ENCODE measurements at regions not wholly inside any gene's neighbourhood (a gene's known extent, or its start where the extent isn't known, plus 50 kb on each side); places are given as distances from the start of the nearest gene placed in this dataset.
A peak's percentile ranks its signal among the peaks of the same experiment; 100 is the strongest.
"Not testable (repeated sequence)": the region's sequence is repeated elsewhere in the genome, so short reads cannot be mapped to it uniquely, and the experiment has no call there.

GRCh38 chr13:50466456-50466855 lies 377.0 kb downstream of the DLEU7 start:
- Histone ChIP-seq H3K36me3 (ENCODE audit: control insufficient read depth in 3 of 3, insufficient read depth in 3 of 3, low read length in 3 of 3) (no peaks in the 10 kb centered on the region), H3K27ac (ENCODE audit: low read depth, low read length) (no peak overlapping the region), H3K9me3 (ENCODE audit: control insufficient read depth in 3 of 3, low read length in 3 of 3) (no peaks in the 10 kb centered on the region), H3K4me3 (ENCODE audit: low read length in 3 of 3) (no peak overlapping the region), H3K4me1 (ENCODE audit: control insufficient read depth in 3 of 3, insufficient read depth in 3 of 3, low read length in 3 of 3) (peaks cover 6 to 14% (median 8%) of the 10 kb centered on the region in 3 donors), H3K27me3 (ENCODE audit: control insufficient read depth in 3 of 3, insufficient read depth in 3 of 3, low read length in 3 of 3) (no peaks in the 10 kb centered on the region), H3K9ac (ENCODE audit: low read depth in 1 of 3, low read length in 3 of 3) (no peak overlapping the region)

- Histone ChIP-seq H3K9me3 (ENCODE audit: control insufficient read depth in 3 of 3, low read length in 3 of 3) (no peaks in the 10 kb centered on the region), H3K36me3 (ENCODE audit: control insufficient read depth in 3 of 3, insufficient read depth in 3 of 3, low read length in 3 of 3) (no peaks in the 10 kb centered on the region), H3K9ac (ENCODE audit: low read depth in 1 of 3, low read length in 3 of 3) (peak overlapping the region in 1 of 3 donors; percentile 12), H3K27me3 (ENCODE audit: control insufficient read depth in 3 of 3, insufficient read depth in 3 of 3, low read length in 3 of 3) (no peaks in the 10 kb centered on the region), H3K27ac (ENCODE audit: low read depth, low read length) (peak overlapping the region; percentile 0), H3K4me1 (ENCODE audit: control insufficient read depth in 3 of 3, insufficient read depth in 3 of 3, low read length in 3 of 3) (peaks cover 6 to 14% (median 8%) of the 10 kb centered on the region in 3 donors), H3K4me3 (ENCODE audit: low read length in 3 of 3) (peak overlapping the region; percentile 3 to 15 (median 11))
These were observed 376.1 kb downstream of the DLEU7 start for GRCh38 chr13:50467156-50468110.

- H3K4me3 ChIP-seq (ENCODE audit: low read length in 3 of 3): no peak overlapping the region
- H3K36me3 ChIP-seq (ENCODE audit: control insufficient read depth in 3 of 3, insufficient read depth in 3 of 3, low read length in 3 of 3): no peaks in the 10 kb centered on the region
- no peak overlapping the region for H3K27ac ChIP-seq (ENCODE audit: low read depth, low read length)
- no peaks in the 10 kb centered on the region for H3K27me3 ChIP-seq (ENCODE audit: control insufficient read depth in 3 of 3, insufficient read depth in 3 of 3, low read length in 3 of 3)
- no peaks in the 10 kb centered on the region for H3K9me3 ChIP-seq (ENCODE audit: control insufficient read depth in 3 of 3, low read length in 3 of 3)
- H3K9ac ChIP-seq (ENCODE audit: low read depth in 1 of 3, low read length in 3 of 3): no peak overlapping the region
- H3K4me1 ChIP-seq (ENCODE audit: control insufficient read depth in 3 of 3, insufficient read depth in 3 of 3, low read length in 3 of 3): peaks cover 6 to 14% (median 8%) of the 10 kb centered on the region in 3 donors
These were observed 374.4 kb downstream of the DLEU7 start for GRCh38 chr13:50468849-50469669.

GRCh38 chr13:50473050-50473449 lies 370.4 kb downstream of the DLEU7 start:
- H3K36me3 ChIP-seq (ENCODE audit: control insufficient read depth in 3 of 3, insufficient read depth in 3 of 3, low read length in 3 of 3); H3K27me3 ChIP-seq (ENCODE audit: control insufficient read depth in 3 of 3, insufficient read depth in 3 of 3, low read length in 3 of 3): not testable (repeated sequence)

GRCh38 chr13:50474088-50474662 lies 369.3 kb downstream of the DLEU7 start:
- Histone ChIP-seq H3K27me3 (ENCODE audit: control insufficient read depth in 3 of 3, insufficient read depth in 3 of 3, low read length in 3 of 3) (no peaks in the 10 kb centered on the region), H3K4me1 (ENCODE audit: control insufficient read depth in 3 of 3, insufficient read depth in 3 of 3, low read length in 3 of 3) (no peaks in the 10 kb centered on the region), H3K9me3 (ENCODE audit: control insufficient read depth in 3 of 3, low read length in 3 of 3) (no peaks in the 10 kb centered on the region), H3K9ac (ENCODE audit: low read depth in 1 of 3, low read length in 3 of 3) (no peak overlapping the region), H3K36me3 (ENCODE audit: control insufficient read depth in 3 of 3, insufficient read depth in 3 of 3, low read length in 3 of 3) (no peaks in the 10 kb centered on the region), H3K4me3 (ENCODE audit: low read length in 3 of 3) (no peak overlapping the region), H3K27ac (ENCODE audit: low read depth, low read length) (no peak overlapping the region)

More at GRCh38 chr13:50473050-50473449, 370.4 kb downstream of the DLEU7 start:
- not testable (repeated sequence) for H3K4me1 ChIP-seq (ENCODE audit: control insufficient read depth in 3 of 3, insufficient read depth in 3 of 3, low read length in 3 of 3); H3K9ac ChIP-seq (ENCODE audit: low read depth in 1 of 3, low read length in 3 of 3); H3K9me3 ChIP-seq (ENCODE audit: control insufficient read depth in 3 of 3, low read length in 3 of 3); H3K4me3 ChIP-seq (ENCODE audit: low read length in 3 of 3); H3K27ac ChIP-seq (ENCODE audit: low read depth, low read length)

- Histone ChIP-seq H3K9ac (ENCODE audit: low read depth in 1 of 3, low read length in 3 of 3) (no peak overlapping the region), H3K27me3 (ENCODE audit: control insufficient read depth in 3 of 3, insufficient read depth in 3 of 3, low read length in 3 of 3) (no peaks in the 10 kb centered on the region), H3K27ac (ENCODE audit: low read depth, low read length) (no peak overlapping the region), H3K4me1 (ENCODE audit: control insufficient read depth in 3 of 3, insufficient read depth in 3 of 3, low read length in 3 of 3) (no peaks in the 10 kb centered on the region), H3K4me3 (ENCODE audit: low read length in 3 of 3) (no peak overlapping the region), H3K9me3 (ENCODE audit: control insufficient read depth in 3 of 3, low read length in 3 of 3) (no peaks in the 10 kb centered on the region), H3K36me3 (ENCODE audit: control insufficient read depth in 3 of 3, insufficient read depth in 3 of 3, low read length in 3 of 3) (no peaks in the 10 kb centered on the region)
These were observed 366.8 kb downstream of the DLEU7 start for GRCh38 chr13:50476577-50477285.

- H3K9ac ChIP-seq (ENCODE audit: low read depth in 1 of 3, low read length in 3 of 3): no peak overlapping the region
- peaks cover 5 to 7% (median 7%) of the 10 kb centered on the region in 3 donors for H3K4me1 ChIP-seq (ENCODE audit: control insufficient read depth in 3 of 3, insufficient read depth in 3 of 3, low read length in 3 of 3)
- H3K27me3 ChIP-seq (ENCODE audit: control insufficient read depth in 3 of 3, insufficient read depth in 3 of 3, low read length in 3 of 3): no peaks in the 10 kb centered on the region
- no peaks in the 10 kb centered on the region for H3K9me3 ChIP-seq (ENCODE audit: control insufficient read depth in 3 of 3, low read length in 3 of 3)
- no peak overlapping the region for H3K4me3 ChIP-seq (ENCODE audit: low read length in 3 of 3)
- no peak overlapping the region for H3K27ac ChIP-seq (ENCODE audit: low read depth, low read length)
- no peaks in the 10 kb centered on the region for H3K36me3 ChIP-seq (ENCODE audit: control insufficient read depth in 3 of 3, insufficient read depth in 3 of 3, low read length in 3 of 3)
These were observed 361.6 kb downstream of the DLEU7 start for GRCh38 chr13:50481936-50482335.

GRCh38 chr13:50483416-50483815 lies 360.1 kb downstream of the DLEU7 start:
- Histone ChIP-seq H3K27ac (ENCODE audit: low read depth, low read length) (no peak overlapping the region), H3K4me3 (ENCODE audit: low read length in 3 of 3) (no peak overlapping the region), H3K36me3 (ENCODE audit: control insufficient read depth in 3 of 3, insufficient read depth in 3 of 3, low read length in 3 of 3) (no peaks in the 10 kb centered on the region), H3K27me3 (ENCODE audit: control insufficient read depth in 3 of 3, insufficient read depth in 3 of 3, low read length in 3 of 3) (no peaks in the 10 kb centered on the region), H3K9ac (ENCODE audit: low read depth in 1 of 3, low read length in 3 of 3) (no peak overlapping the region), H3K4me1 (ENCODE audit: control insufficient read depth in 3 of 3, insufficient read depth in 3 of 3, low read length in 3 of 3) (peaks cover 5 to 7% (median 7%) of the 10 kb centered on the region in 3 donors), H3K9me3 (ENCODE audit: control insufficient read depth in 3 of 3, low read length in 3 of 3) (no peaks in the 10 kb centered on the region)

GRCh38 chr13:50484472-50485113 lies 358.9 kb downstream of the DLEU7 start:
- Histone ChIP-seq H3K27me3 (ENCODE audit: control insufficient read depth in 3 of 3, insufficient read depth in 3 of 3, low read length in 3 of 3) (no peaks in the 10 kb centered on the region), H3K9me3 (ENCODE audit: control insufficient read depth in 3 of 3, low read length in 3 of 3) (no peaks in the 10 kb centered on the region), H3K27ac (ENCODE audit: low read depth, low read length) (no peak overlapping the region), H3K4me3 (ENCODE audit: low read length in 3 of 3) (peak overlapping the region in 1 of 3 donors; percentile 19), H3K36me3 (ENCODE audit: control insufficient read depth in 3 of 3, insufficient read depth in 3 of 3, low read length in 3 of 3) (no peaks in the 10 kb centered on the region), H3K4me1 (ENCODE audit: control insufficient read depth in 3 of 3, insufficient read depth in 3 of 3, low read length in 3 of 3) (peaks cover 5 to 7% (median 7%) of the 10 kb centered on the region in 3 donors), H3K9ac (ENCODE audit: low read depth in 1 of 3, low read length in 3 of 3) (no peak overlapping the region)
